ENCODE measurements at regions not wholly inside any gene's neighbourhood (a gene's known extent, or its start where the extent isn't known, plus 50 kb on each side); places are given as distances from the start of the nearest gene placed in this dataset.

DNA sequence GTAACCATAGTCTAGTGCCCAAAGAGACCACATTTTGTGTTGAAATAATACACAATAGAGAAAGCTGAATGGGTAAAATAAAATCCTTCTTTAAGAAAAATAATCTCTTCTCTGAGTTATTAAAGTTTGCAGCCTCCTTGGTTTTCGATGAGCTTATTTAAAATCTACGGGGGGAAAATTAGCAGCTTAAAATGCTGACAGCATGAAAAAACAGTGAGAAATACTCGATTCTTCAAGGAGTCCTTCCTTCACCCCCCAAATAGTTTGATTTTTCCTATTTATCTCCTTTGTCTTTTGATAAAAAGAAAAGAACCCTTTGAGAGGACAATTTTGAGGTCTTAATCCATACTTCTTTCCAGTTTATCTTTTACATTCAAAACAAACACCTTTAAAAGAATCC is 394.0 kb upstream of the B3GALT2 start:
- H3K4me3 ChIP-seq (ENCODE audit: low read length) = no peak overlapping the region
- H3K9me3 ChIP-seq (ENCODE audit: insufficient read depth, low read depth, low read length) = no peaks in the 10 kb centered on the region
- no peaks in the 10 kb centered on the region for H3K36me3 ChIP-seq (ENCODE audit: insufficient read depth, low read depth, low read length)
- no peak overlapping the region for H3K27ac ChIP-seq (ENCODE audit: low read length)
- H3K4me1 ChIP-seq (ENCODE audit: insufficient read depth, low read length) = no peaks in the 10 kb centered on the region
- H3K9ac ChIP-seq (ENCODE audit: low read depth, low read length) = no peak overlapping the region
- H3K27me3 ChIP-seq (ENCODE audit: insufficient read depth, low read length) = no peaks in the 10 kb centered on the region

DNA sequence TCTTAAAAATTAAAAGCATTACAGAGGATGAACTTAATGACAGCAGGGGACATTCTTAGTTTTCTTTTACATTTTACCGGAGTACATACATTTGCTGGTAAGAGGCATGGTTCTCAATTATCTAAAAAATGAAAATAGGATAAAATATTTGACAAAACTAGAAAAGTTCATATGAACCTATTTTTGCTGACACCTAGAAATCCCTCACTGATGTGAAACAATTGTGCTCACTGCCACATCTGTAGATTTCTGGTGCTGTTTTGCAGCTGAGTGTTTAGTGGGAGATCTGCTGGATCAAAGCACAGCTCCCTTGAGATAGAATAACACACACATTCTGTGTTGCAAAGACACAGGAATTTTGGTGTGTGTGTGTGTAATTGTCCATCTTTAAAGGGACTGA is 392.9 kb upstream of the B3GALT2 start:
- Histone ChIP-seq H3K9me3 (ENCODE audit: insufficient read depth, low read depth, low read length) (no peaks in the 10 kb centered on the region), H3K9ac (ENCODE audit: low read depth, low read length) (no peak overlapping the region), H3K27me3 (ENCODE audit: insufficient read depth, low read length) (no peaks in the 10 kb centered on the region), H3K27ac (ENCODE audit: low read length) (no peak overlapping the region), H3K36me3 (ENCODE audit: insufficient read depth, low read depth, low read length) (no peaks in the 10 kb centered on the region), H3K4me1 (ENCODE audit: insufficient read depth, low read length) (no peaks in the 10 kb centered on the region), H3K4me3 (ENCODE audit: low read length) (no peak overlapping the region)

DNA sequence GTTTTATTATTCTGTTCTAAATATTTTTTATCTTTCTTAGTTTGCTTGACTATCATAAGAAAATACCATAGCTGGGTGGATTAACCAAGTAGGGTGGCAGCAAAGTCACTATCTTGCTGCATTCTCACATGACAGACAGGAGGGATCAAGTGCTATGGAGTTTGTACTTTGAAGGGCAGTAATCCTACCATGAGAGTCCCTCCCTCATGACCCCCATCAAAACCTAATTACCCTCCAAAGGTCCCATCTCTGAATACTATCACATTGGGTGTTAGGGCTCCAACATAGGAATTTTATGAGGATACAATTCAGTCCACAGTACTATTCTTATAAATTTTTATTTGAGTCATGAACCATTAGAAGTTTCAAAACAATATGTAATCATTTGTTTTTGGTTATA is 388.5 kb upstream of the B3GALT2 start:
- Histone ChIP-seq H3K4me1 (ENCODE audit: insufficient read depth, low read length) (no peaks in the 10 kb centered on the region), H3K9ac (ENCODE audit: low read depth, low read length) (no peak overlapping the region), H3K27ac (ENCODE audit: low read length) (no peak overlapping the region), H3K4me3 (ENCODE audit: low read length) (no peak overlapping the region), H3K27me3 (ENCODE audit: insufficient read depth, low read length) (no peaks in the 10 kb centered on the region), H3K36me3 (ENCODE audit: insufficient read depth, low read depth, low read length) (no peaks in the 10 kb centered on the region), H3K9me3 (ENCODE audit: insufficient read depth, low read depth, low read length) (no peaks in the 10 kb centered on the region)

DNA sequence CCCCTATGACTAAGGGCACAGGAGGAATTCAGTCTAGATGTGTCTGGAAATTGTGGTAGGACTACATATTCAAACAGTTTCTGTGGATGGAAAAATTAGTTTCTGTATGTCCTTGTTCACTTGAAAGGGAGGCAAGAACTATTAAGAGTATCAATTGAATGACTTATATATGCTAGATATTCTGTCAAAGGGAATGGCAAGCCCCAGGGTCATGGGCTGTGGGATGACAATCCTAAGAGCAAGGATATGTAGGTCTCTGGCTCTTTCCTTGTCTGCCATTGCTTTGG is 383.5 kb upstream of the B3GALT2 start:
- H3K4me1 ChIP-seq (ENCODE audit: insufficient read depth, low read length) = no peaks in the 10 kb centered on the region
- H3K9me3 ChIP-seq (ENCODE audit: insufficient read depth, low read depth, low read length) = no peaks in the 10 kb centered on the region
- no peaks in the 10 kb centered on the region for H3K27me3 ChIP-seq (ENCODE audit: insufficient read depth, low read length)
- no peak overlapping the region for H3K4me3 ChIP-seq (ENCODE audit: low read length)
- no peak overlapping the region for H3K27ac ChIP-seq (ENCODE audit: low read length)
- H3K36me3 ChIP-seq (ENCODE audit: insufficient read depth, low read depth, low read length) = no peaks in the 10 kb centered on the region
- H3K9ac ChIP-seq (ENCODE audit: low read depth, low read length) = no peak overlapping the region

DNA sequence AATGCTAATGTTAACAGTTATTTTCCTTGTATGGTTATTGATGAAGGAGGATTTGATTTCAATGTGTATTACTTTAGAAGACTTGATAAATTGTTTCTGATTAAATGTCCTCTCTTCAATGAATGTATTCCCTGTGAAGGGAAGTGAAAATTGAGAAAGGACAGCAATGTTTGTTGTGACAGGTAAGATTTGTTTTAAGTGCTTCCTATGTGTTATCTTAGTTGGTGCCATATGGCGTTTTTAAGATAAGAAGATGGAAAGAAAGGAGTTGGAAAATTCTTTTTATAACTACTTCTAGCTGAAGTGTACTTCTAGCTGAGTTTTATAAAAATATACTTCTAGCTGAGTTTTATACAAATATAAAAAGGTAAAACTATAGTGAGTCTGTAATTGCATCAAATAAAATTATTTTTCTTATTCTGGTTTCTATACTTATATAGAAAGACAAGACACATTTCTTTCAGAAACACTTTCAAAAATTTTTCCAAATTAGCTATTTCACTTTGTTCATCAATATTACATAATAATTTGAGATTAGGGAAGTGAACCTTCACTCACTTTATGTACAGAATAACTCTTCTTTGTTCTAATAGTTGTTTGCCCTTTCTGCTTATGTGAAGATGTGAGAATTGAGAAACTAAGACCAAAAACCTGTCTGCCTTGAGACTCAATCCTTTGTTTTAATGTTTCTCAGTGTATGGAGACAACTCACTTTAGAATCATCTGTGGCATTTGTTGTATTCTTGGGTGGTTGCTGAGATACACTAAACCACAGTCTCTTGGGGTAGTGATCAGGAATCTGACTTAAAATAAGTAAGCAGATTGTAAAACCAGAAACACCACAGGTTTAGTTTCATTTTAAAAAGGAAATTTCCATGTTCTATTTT is 382.9 kb upstream of the B3GALT2 start:
- Histone ChIP-seq H3K9ac (ENCODE audit: low read depth, low read length) (no peak overlapping the region), H3K4me3 (ENCODE audit: low read length) (no peak overlapping the region), H3K4me1 (ENCODE audit: insufficient read depth, low read length) (no peaks in the 10 kb centered on the region), H3K9me3 (ENCODE audit: insufficient read depth, low read depth, low read length) (no peaks in the 10 kb centered on the region), H3K27ac (ENCODE audit: low read length) (no peak overlapping the region), H3K27me3 (ENCODE audit: insufficient read depth, low read length) (no peaks in the 10 kb centered on the region), H3K36me3 (ENCODE audit: insufficient read depth, low read depth, low read length) (no peaks in the 10 kb centered on the region)

DNA sequence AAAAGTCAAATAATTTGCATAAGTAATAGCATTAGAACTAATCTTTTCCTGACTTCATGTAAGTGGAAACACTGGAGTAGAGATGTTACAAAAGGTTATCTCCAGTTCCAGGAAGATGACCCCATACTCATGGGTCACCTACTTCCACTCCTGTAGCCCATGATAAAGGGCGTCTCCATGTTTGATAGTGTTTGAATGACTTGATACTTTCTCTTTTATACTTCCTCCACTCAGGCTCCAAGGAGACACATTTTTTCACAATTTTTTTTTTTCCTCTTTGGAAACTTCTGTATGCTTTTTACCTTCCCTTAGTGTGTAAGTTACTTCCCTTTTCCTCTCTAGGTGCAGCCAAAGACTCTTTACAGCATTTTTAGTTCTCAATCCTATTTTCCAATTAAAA is 382.1 kb upstream of the B3GALT2 start:
- Histone ChIP-seq H3K27ac (ENCODE audit: low read length) (no peak overlapping the region), H3K27me3 (ENCODE audit: insufficient read depth, low read length) (no peaks in the 10 kb centered on the region), H3K36me3 (ENCODE audit: insufficient read depth, low read depth, low read length) (no peaks in the 10 kb centered on the region), H3K9ac (ENCODE audit: low read depth, low read length) (no peak overlapping the region), H3K4me3 (ENCODE audit: low read length) (no peak overlapping the region), H3K4me1 (ENCODE audit: insufficient read depth, low read length) (no peaks in the 10 kb centered on the region), H3K9me3 (ENCODE audit: insufficient read depth, low read depth, low read length) (no peaks in the 10 kb centered on the region)

DNA sequence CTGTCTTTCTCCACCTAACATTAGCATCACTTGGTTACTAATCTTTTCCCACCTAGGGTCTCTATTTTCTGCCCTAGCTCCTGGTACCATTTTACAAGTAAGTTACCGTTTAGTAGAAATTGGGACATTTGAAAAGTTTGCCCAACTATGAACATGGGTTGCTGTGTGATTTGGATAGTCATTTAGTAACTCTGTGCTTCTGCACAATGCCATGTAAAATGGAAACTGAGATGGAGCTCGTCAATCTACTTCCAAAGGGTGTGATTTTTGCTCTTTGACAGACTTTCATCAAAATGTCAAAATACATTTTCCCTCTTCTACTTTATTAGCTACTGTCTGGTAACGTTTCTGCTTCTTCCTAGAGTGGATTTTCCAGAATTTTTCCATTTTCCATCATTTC is 381.5 kb upstream of the B3GALT2 start:
- no peaks in the 10 kb centered on the region for H3K9me3 ChIP-seq (ENCODE audit: insufficient read depth, low read depth, low read length)
- H3K36me3 ChIP-seq (ENCODE audit: insufficient read depth, low read depth, low read length) = no peaks in the 10 kb centered on the region
- H3K27ac ChIP-seq (ENCODE audit: low read length) = no peak overlapping the region
- no peak overlapping the region for H3K4me3 ChIP-seq (ENCODE audit: low read length)
- no peaks in the 10 kb centered on the region for H3K27me3 ChIP-seq (ENCODE audit: insufficient read depth, low read length)
- no peak overlapping the region for H3K9ac ChIP-seq (ENCODE audit: low read depth, low read length)
- no peaks in the 10 kb centered on the region for H3K4me1 ChIP-seq (ENCODE audit: insufficient read depth, low read length)

DNA sequence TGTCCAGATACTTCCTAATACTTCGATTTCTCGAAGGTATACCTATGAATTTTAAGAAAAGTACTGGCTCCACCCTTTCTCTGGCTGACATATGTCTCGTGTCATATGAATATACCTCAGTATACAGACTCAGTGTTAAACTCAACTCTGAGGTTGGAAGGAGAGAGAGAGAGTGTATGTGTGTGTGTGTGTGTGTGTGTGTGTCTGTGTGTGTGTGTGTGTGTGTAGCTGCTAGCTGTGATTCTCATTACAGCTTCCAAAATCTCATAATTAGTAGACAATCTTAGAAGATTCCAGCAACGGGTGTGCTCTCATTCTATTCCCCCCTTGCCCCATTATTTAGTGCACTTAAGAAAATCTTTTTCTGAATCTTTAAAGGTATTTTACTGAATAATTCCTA is 380.3 kb upstream of the B3GALT2 start:
- Histone ChIP-seq H3K27me3 (ENCODE audit: insufficient read depth, low read length) (no peaks in the 10 kb centered on the region), H3K9me3 (ENCODE audit: insufficient read depth, low read depth, low read length) (no peaks in the 10 kb centered on the region), H3K36me3 (ENCODE audit: insufficient read depth, low read depth, low read length) (no peaks in the 10 kb centered on the region), H3K9ac (ENCODE audit: low read depth, low read length) (no peak overlapping the region), H3K4me3 (ENCODE audit: low read length) (no peak overlapping the region), H3K27ac (ENCODE audit: low read length) (no peak overlapping the region), H3K4me1 (ENCODE audit: insufficient read depth, low read length) (peaks cover 7% of the 10 kb centered on the region; the same call in 1 of the 2 replicates)

DNA sequence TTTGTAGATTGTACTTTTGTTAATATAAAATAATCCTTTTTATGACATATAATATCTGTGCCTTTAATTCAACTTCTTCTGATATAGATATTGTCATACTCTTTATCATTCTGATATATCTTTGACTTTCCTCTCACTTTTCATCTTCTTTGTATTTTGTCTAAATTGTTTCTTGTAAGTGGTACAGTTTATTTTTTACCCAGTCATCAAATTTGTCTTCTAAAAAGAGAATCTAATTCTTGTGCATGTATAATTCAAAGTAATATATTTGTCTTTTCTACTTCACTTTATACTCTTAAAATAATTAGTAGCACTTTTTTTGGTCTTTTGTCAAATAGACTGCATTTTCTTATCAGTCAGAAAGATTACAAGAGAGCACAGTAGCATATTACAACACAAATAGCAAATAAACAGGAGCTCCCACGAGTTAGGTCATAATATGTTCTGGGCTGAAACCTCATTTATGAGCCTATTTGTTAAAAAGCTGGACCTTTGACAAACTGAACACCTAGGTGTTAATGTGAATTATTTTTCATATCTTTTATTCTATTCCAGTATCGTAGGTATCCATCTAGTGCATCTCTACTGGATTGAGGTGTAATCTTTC is 379.7 kb upstream of the B3GALT2 start:
- Histone ChIP-seq H3K27ac (ENCODE audit: low read length) (no peak overlapping the region), H3K9me3 (ENCODE audit: insufficient read depth, low read depth, low read length) (no peaks in the 10 kb centered on the region), H3K9ac (ENCODE audit: low read depth, low read length) (no peak overlapping the region), H3K36me3 (ENCODE audit: insufficient read depth, low read depth, low read length) (no peaks in the 10 kb centered on the region), H3K4me1 (ENCODE audit: insufficient read depth, low read length) (peaks cover 9% of the 10 kb centered on the region; the same call in 1 of the 2 replicates), H3K27me3 (ENCODE audit: insufficient read depth, low read length) (no peaks in the 10 kb centered on the region), H3K4me3 (ENCODE audit: low read length) (no peak overlapping the region)

DNA sequence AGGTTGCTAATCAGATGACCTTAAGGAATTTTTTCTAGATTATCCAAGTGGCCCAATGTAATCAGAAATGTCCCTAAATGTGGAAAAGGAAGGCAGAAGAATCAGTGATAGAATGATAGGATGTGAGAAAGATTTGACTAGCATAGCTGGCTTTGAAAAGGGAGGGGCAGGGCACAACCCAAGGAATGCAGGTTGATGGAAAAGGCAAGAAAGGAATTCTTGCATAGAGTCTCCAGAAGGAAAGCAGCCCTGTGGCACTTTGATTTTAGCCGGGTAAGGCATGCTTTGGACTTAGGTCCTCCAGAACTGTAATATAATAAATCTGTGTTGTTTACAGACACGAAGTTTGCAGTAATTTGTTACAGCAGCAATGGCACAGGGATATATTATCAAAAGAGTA is 375.7 kb upstream of the B3GALT2 start:
- no peaks in the 10 kb centered on the region for H3K36me3 ChIP-seq (ENCODE audit: insufficient read depth, low read depth, low read length)
- no peak overlapping the region for H3K4me3 ChIP-seq (ENCODE audit: low read length)
- H3K9me3 ChIP-seq (ENCODE audit: insufficient read depth, low read depth, low read length) = no peaks in the 10 kb centered on the region
- no peak overlapping the region for H3K9ac ChIP-seq (ENCODE audit: low read depth, low read length)
- no peaks in the 10 kb centered on the region for H3K27me3 ChIP-seq (ENCODE audit: insufficient read depth, low read length)
- peaks cover 9% of the 10 kb centered on the region; the same call in 1 of the 2 replicates for H3K4me1 ChIP-seq (ENCODE audit: insufficient read depth, low read length)
- H3K27ac ChIP-seq (ENCODE audit: low read length) = no peak overlapping the region

DNA sequence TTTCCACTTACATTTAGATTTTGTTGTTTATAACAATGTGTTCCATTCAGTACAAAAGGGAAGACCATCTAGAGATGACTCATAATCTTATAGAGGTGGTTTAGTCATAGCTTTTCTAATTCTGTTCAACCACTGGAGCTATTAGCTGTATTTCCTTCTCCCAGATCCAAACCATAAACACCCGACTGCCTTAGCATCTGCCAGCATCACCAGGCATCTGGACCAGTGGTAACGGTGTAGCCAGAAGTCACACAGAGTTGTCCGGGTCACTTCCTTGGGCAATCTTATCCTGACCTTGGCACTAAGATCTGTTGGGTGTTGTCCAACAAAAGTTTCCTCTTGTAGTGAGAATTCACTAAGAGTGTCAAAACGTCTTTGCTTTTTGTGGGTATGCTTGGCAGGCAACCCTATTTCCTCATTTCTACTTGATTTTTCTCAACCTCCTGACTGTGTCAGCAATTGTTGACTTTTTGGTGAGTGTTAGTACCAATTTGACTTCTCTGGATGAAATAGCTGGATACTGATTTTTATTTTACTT is 372.1 kb upstream of the B3GALT2 start:
- no peak overlapping the region for H3K4me3 ChIP-seq (ENCODE audit: low read length)
- H3K9me3 ChIP-seq (ENCODE audit: insufficient read depth, low read depth, low read length) = no peaks in the 10 kb centered on the region
- H3K27me3 ChIP-seq (ENCODE audit: insufficient read depth, low read length) = no peaks in the 10 kb centered on the region
- H3K36me3 ChIP-seq (ENCODE audit: insufficient read depth, low read depth, low read length) = no peaks in the 10 kb centered on the region
- H3K4me1 ChIP-seq (ENCODE audit: insufficient read depth, low read length) = peaks cover 9% of the 10 kb centered on the region; the same call in 1 of the 2 replicates
- H3K9ac ChIP-seq (ENCODE audit: low read depth, low read length) = no peak overlapping the region
- no peak overlapping the region for H3K27ac ChIP-seq (ENCODE audit: low read length)
